CD4-positive, alpha-beta T cell treated with Interleukin-21 for 1 hour (primary cell): ENCODE measurements at regions not wholly inside any gene's neighbourhood (a gene's known extent, or its start where the extent isn't known, plus 50 kb on each side); places are given as distances from the start of the nearest gene placed in this dataset.
"Not testable (repeated sequence)": the region's sequence is repeated elsewhere in the genome, so short reads cannot be mapped to it uniquely, and the experiment has no call there.

Experiments used
- DNase-seq: peaks from one replicate; pipeline ENCODE4 v3.0.0-alpha.2; 2020

DNA sequence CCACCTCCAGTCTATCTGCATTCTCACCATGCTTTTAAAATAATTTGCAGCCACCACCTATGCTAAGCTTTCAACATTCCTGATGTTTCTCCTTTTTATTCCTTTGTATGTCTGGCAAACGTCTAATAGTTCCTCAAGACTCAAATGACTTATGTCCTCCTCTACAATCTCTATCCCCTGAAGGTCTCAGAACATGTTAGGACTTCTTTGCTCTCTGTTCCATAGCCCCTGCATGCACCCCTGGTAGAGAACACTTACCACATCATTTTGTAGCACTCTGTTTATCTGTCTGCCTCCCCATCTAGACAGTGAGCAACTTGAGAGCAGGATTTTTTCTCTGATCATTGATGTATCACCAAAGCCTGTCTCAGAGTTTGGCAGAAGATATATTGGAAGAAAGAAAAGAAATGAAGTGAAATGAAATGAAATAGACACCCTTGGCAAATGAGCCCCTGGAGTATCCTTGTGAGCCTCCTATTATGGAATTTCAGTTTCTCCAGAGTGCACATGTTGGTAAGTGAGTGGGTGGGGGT is 1231.2 kb upstream of the FLRT2 start:
- DNase-seq = no peak

DNA sequence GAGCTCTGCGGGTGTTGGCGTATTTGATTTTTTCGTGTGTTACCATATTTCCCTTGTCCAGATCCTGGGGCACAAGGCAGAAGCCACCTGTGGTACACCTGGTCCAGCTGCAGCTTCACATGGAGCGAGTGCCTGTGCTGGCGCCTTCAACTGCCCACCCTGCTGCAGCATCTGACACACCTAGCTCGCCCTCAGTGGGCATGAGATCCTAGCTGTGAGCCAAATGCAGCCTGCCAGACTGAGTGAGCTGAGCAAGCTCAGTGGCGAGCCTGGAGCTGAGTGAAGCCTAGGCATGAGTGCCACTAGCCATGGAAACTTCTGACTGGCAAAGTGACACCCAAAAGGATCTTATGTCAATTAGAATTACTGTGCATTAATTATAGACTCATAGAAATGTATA is 1226.8 kb upstream of the FLRT2 start:
- no peak for DNase-seq

DNA sequence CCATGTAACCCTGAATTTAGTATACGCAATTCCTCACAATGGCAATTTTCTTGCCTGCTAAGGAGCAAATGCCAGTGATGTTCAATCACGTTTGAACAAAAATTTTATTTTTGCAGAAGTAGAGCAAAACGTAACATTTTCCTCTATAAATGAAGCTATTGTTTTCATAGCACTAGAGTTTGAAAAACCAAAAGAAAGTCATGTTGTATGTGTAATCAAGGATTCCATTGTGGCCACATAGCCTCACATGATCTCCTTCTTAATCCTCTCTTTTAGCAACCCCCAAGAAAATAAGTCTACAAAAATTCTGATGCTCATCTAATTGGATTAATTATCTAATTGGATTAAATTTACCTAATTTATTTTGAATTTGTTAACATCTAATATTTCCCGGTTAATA is 1217.4 kb upstream of the FLRT2 start:
- DNase-seq = no peak

DNA sequence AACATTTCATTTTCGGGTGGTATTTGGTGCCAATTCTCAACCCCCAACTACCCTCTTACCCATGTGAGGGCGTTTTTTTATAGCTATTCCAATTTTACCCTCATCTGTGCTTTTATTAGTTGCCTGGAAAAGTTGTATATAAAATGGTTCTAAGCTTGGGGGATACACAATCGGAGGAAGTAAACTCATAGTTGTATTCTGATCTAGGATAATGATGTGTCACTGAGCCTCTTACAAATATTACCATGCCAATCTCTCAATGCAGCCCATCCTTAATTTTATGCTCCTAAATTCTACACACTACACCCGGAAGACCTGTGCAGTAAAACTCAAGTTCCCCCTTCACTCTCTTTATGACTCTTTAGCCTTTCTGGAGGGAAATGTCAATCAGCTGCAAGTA is 1206.5 kb upstream of the FLRT2 start:
- no peak for DNase-seq

DNA sequence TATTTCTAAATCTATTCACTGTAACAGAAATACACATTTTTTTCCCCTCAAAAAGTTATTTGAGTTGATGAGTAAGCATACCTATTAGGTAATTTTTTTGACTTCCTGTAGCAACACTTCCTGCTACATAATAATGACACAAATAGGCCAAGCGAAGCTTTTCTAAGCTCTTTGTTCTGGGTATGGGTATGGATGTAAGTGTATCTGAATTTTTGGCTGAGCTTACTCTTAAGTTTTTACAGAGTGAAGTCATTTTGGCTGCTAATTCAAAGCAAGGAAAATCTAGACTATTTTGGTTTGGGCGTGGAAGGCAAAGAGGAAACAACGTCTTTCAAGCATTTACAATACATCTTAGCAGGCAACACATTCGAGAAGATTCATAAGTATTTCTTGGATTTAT is 1206.0 kb upstream of the FLRT2 start:
- DNase-seq = no peak

DNA sequence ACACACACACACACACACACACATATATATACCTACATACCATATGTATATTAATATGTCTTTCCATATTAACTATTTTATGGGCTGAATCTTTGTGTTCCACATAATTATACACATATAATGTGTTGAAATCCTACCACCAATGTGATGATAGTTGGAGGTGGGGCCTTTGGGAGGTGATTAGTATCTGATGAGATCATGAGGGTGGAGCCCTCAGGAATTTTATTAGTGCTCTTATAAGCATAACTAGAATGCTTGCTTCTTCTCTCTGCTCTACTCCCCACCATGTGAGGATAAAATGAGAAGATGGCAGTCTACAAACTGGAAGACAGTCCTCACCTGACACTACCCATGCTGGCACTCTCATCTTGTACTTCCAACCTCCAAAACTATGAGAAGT is 1193.5 kb upstream of the FLRT2 start:
- DNase-seq = no peak

DNA sequence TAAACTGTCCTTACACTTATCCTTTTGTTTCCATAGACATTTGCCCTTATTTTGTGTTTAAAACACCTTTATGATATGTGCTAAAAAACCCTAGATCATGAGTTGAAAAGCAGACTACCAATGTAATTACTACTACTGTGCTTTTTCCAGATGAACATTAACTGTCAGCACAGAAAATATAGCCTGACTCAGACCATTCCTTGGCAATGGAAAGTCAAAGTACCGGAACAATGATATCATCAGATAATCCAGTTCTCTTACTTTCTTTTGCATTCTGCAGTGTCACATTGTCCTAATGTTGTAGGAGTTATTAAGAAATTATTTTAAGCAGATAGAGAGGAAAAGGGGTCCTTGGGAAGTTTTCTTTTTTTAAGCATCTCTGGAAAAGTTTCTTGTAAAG is 1189.0 kb upstream of the FLRT2 start:
- no peak for DNase-seq

DNA sequence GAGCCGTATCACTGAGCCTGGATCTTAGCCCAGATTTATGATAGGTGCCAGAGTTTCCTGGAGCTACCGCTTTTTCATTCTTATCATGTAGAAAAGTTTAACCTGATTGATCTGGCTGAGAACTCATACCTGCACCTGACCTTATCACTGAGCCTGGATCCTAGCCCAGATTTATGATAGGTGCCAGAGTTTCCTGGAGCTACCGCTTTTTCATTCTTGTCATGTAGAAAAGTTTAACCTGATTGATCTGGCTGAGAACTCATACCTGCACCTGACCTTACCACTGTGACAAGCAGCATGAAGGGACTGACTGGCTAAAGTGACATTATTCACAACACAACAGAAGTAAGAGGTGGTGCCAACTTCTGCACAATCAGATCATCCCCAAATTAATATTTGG is 1188.1 kb upstream of the FLRT2 start:
- DNase-seq = not testable (repeated sequence)

DNA sequence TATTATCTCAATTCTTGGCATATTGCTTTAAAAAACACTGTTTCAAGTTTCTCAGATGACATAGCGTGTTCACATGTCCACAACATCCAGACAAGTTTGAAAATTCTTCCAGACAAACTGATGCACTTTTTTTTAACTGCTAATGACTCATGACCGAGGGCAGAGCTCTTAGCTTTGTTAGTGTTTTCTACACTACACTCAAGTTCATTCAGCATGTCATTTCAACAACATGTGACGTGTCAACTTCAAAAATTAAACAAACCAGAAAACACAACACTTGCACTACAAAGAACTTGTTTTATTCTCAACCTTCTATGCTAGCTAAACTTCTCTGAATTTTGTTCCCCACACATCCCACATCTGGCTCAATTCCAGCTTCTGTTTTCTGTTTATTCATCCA is 1186.3 kb upstream of the FLRT2 start:
- DNase-seq = no peak

DNA sequence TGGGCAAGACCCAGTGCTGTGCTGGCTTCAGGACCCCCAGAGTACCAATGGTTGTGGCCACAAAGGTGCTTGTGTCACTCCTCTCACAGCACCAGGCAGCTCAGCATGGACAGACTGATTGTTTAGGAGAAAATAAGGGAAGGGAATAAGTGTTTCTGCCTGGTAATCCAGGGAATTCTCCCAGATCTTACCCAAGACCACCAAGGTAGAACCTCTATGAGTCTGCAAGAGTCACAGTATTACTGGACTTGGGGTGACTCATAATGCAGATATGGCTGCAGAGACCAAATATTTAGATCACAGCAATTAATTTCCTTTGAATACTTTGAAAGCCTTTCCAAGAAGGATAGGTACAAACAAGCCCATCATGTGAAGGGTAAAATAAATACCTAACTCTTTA is 1178.3 kb upstream of the FLRT2 start:
- no peak for DNase-seq

DNA sequence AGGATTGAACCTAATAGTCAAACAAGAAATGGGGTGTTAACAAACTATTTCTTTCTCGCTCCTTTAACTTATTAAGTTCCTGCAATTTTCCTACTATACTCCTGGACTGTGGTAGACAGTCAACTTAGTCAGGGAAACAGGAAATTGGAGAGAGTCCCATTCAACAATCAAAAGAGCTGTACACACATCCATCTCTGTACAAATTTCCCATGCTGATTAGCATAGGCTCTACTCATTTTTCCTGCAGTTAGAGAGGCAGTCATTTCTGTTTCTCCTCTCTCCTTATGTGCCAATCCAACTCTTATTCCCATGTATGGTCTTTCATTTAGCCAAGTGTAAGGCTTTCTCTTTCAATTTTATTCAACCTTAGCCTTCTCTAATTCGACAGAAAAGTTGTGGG is 1168.5 kb upstream of the FLRT2 start:
- no peak for DNase-seq

DNA sequence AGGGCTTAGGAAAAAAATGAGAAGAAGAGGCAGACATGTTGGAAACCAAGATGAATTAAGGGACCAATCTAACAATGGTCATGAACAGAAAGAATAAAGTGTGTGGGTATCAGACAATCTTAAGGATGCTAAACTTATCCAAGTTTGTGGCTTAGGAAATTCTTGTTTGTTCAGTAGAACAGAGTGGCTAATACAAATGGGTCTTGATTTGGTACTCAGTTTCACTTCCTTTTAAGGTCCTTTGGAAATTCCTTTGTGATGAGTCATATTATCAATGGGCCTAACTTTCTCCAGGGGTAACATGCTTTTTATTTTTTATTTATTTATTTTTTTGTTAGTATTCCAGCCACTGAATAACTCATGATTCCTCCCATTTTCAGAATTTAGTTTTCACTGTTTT is 1154.7 kb upstream of the FLRT2 start:
- no peak for DNase-seq

DNA sequence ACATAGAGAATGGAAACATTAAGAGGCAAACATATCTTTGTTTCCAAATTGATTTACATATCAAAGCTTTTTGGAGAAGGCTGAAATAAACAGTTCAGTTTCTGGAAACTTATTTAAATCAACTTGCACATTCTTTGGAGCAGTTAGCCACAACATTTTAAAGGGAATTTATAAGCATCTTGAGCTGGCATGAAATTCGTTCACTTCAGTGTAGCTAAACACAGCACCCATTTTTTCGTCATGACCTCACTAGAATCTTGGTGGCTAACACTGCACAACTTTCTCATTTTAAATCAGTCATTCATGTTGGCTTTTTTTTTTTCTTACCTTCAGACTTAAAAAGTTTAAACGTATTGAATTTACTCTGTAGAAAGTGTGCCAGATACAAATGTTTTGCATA is 1139.9 kb upstream of the FLRT2 start:
- no peak for DNase-seq

DNA sequence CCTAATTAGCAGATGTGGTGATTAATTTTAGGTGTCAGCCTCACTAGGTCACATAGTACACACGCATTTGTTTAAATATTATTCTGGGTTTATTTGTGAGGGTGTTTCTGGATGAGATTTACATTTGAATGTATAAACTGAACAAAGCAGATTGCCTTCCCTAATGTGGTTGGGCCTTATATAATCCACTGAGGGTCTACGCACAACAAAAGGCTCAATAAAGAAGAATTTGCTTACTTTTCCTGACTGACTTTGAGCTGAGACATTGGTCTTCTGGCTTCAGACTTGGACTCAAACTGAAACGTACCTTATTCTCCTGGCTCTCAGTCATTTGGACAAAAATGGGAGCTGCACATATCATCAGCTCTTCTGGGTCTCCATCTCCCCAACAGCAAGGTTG is 1132.3 kb upstream of the FLRT2 start:
- no peak for DNase-seq

DNA sequence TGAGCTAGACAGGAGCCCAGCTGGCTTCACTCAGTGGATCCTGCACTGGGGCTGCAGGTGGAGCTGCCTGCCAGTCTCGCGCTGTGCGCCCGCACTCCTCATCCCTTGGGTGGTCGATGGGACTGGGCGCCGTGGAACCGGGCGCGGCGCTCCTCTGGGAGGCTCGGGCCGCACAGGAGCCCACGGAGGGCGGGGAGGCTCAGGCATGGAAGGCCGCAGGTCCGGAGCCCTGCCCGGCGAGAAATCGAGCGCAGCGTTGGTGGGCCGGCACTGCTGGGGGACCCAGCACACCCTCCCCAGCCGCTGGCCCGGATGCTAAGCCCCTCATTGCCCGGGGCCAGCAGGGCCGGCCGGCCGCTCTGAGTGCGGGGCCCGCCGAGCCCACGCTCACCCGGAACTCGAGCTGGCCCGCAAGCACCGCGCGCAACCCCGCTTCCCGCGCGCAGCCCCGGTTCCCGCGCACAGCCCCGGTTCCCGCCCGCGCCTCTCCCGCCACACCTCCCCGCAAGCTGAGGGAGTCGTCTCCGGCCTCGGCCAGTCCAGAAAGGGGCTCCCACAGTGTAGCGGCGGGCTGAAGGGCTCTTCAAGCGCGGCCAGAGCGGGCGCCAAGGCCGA is 1130.5 kb upstream of the FLRT2 start:
- no peak for DNase-seq

DNA sequence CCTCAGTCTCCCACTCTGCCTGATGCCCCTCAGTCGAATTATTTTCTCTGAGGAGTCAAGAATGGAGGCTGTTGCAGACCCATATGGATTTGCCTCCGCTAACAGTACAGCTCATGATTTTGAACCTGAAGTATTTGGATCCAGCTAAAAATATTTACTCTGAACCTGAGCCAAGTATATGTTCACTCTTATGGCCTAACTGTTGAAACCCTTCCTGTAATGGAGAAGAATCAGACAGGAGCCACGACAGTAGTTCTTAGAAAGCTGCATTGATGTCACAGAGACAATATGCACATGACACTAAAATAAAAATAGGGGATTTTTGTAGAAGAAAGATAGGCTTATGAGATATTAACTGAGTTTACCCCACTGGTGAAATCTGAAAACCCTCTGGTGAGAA is 1128.3 kb upstream of the FLRT2 start:
- no peak for DNase-seq

DNA sequence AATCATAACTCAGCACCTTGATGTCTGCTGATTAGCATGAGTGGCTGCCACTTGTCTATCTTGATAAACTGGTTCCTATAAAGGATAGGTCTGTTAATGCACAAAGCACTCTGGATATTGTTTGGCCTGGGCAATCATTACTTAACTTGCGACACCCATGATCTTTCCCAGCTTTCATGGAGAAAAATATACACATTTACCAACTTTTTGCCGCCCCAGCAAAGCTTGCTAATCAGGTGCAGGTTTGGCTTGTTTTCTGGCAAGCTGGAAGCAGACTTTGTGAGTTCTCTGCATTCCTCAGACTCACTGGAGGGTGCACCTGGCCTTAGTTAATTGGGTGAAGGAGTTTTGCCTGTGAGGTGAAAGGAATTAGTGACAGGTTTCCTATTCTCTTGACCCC is 1126.4 kb upstream of the FLRT2 start:
- DNase-seq = no peak

DNA sequence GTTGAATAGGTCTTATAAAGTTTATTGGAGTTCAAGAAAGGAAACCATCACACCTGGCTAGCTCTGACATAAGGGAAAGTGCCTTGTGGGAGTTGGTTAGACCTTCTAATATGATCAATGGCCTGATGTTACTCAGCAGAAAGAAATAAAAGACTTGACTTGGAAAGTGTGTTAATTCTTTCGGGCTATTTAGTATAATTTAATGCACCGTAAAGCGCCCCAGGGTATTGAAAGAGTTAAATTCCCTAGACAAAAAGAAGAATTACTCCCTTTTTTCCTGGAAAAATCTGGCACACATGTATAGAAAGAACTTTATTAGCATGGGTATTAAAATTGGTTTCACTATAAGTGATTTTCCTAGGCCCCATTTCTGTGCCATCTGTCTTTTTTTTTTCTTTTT is 1125.7 kb upstream of the FLRT2 start:
- DNase-seq = no peak

DNA sequence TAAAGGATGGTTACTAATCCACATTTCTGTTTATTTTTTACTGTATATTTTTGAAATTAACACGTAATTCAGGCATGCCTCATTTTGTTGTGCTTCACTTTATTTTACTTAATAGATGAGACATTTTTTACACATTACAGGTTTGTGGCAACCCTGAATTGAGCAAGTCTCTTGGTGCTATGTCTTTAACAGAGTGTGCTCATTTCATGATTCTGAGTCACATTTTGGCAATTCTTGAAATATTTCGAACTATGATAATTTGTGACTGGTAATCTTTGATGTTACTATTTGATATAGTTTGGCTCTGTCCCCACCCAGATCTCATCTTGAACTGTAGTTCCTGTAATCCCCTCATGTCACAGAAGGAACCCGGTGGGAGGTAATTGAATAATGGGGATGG is 1120.5 kb upstream of the FLRT2 start:
- no peak for DNase-seq

DNA sequence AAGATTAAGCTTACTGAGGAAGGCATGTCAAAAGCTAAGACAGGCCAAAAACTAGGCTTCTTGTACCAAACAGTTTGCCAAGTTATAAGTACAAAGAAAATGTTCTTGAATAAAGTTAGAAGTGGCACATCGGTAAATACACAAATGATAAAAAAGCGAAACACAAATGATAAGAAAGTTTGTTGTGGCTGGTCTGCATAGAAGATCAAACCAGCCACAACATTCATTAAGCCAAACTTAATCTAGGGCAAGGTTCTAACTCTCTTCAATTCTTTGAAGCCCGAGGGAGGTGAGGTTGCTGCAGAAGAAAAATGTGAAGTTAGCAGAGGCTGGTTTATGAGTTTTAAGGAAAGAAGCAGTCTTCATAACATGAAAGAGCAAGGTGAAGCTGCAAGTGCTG is 1119.6 kb upstream of the FLRT2 start:
- no peak for DNase-seq

DNA sequence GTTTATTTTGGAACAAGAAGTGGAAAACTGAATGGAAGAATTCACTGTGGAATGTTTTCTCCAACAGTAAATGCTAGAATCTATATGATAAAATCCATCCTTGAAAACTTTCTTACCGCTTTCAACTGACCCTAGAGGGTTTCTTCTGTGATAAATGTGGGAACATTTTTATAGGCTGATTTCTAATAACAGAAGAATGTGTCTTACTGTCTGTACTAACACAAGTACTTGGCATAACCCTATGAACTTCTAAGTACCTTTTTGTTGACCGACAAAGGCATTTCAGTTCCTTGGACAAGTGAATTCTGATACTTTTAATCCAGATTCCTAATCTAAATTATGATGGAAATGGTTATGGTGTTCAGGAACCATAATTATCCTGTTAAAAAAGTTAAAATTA is 1109.7 kb upstream of the FLRT2 start:
- no peak for DNase-seq

DNA sequence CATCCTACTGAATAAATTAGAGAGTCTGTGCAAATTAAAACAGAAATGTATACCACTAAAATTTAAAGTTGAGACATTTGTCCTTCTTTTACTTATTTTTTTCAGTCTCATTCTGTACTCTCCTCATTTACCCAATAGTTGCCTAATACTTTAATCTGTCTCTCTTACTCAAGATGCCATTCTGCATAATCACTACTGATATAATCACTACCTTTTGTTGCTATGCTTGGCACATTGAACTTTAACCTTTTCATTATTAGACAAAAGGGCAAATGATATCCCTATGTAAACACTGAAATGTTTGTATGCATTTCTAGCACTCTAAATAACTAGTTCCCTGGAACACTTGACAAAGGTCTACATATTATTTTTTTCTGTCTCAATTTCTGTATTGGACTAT is 1108.3 kb upstream of the FLRT2 start:
- DNase-seq = no peak

DNA sequence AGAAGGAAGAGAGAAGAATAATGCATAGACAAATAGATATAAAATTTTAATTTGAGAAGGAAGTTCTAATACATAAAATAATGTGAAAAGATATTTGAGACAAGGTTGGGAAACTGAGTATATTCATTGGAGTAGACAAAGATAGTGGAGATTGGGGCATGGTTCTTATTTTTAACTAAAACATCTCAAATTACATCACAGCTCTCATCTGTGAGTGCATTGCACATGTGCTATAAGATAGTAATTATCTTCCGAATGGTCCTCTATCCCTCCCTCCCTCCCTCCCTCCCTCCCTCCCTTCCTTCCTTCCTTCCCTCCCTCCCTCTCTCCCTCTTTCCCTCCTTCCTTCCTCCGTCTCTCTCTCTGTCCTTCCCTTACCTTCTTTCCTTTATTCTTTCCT is 1104.0 kb upstream of the FLRT2 start:
- no peak for DNase-seq

DNA sequence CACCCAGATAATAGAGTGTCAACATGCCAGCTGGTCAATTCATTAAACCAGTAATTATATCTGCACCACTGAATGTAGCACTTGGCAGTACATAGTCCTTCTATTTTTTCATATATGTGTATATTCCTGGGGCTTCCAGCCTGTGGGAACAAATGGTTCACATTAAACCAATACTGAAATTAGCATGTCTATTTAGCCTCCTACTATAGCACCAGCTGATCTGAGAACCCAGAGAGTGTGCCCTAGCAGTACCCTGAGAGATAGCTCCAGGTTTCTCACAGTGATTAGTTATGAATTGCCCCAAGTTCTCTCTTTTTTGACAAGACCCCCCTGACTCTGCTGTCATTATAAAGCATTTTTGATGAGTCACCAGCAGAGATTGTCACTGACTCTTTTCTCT is 1097.3 kb upstream of the FLRT2 start:
- no peak for DNase-seq

DNA sequence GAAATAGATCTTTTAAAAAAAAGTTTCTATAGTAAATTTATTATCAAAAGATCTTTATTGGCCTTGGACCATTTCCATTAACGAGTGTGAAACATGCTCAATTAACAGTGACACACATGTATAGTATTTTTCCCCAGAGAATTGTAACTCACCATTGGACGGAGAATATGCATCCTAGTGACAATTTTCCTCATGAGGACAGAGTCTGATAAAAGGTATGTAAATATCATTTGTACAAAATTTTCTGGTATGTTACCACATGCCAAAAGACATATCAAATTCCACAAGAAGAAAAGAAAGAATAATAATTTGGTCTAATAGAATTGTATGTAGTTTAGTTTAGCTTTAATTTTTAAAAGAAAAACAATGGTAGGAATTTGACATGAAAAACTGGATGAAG is 1096.0 kb upstream of the FLRT2 start:
- DNase-seq = no peak

DNA sequence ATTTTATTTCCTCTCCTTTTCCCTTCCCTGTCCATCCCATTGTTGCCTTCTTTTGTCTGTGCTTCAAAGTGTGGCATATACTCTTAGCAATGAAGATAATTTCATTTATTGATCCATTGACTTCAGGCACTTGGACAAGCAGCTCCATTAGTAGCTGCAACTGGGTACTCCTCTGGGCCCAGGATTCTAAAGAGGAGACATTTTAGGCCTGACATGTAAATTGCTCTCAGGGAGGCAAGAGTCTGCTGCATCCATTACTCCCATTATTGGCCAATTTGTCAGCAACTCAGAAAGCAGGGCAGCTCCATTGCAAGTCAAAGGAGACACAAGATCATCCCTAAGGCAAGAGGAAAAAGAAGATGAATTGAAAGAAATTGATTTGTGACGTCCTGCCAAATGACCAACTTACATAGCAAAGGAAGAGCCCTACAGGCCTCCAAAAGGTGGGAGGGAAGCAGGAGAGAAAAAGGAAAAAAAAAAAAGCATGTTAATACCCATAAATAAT is 1094.1 kb upstream of the FLRT2 start:
- no peak for DNase-seq
